HG03469 (cell line): ENCODE measurements at regions not wholly inside any gene's neighbourhood (a gene's known extent, or its start where the extent isn't known, plus 50 kb on each side); places are given as distances from the start of the nearest gene placed in this dataset.
A peak's percentile ranks its signal among the peaks of the same experiment; 100 is the strongest.
"Not testable (repeated sequence)": the region's sequence is repeated elsewhere in the genome, so short reads cannot be mapped to it uniquely, and the experiment has no call there.

Source experiments
- ATAC-seq: cut with Tn5 transposase; IDR thresholded peaks from one replicate; pipeline ENCODE4 v1.9.1; 2021; ENCODE audit warnings: mild to moderate bottlenecking, moderate library complexity, moderate number of reproducible peaks; ENCODE audit not compliant: unreplicated experiment

GRCh38 chr11:29261831-29262230, 755.0 kb downstream of the KCNA4 start:
- ATAC-seq: no peak

DNA sequence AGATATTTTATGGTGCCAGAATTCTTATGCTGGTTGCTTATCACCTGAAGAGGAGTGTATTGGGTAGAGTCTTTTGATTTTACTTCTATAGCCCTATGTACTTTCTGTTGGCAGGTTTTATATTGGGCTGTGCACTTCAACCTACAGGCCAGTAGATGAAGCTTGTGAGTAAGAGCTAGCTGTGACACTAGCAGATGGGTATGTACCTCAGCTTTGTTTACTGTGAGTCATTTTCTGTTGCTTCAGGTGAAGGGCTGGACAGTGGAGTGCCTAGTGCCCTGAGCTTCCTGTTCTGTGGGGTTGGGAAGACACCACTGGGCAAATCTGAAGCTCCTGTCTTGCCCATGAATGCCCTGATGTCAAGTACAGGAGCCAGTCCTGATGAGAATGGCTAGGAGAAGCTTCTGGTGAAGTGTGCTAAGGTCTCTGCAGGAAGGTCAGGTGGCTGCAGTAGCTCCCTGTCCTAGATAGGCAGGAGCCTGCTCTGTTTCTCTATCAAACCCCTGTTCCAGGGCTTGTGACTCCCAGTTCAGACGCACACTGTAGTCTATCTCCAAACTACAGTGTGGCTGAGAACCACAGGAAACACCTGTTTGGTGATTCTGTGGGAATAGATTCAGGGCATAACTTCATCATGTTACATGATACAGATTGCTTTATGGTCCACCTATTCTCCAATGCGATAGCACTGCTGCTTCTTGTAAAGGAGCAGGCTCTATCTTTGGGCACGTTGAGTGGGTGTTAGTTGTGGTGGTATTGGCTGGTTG, 755.7 kb downstream of the KCNA4 start:
- no peak for ATAC-seq

GRCh38 chr11:29258411-29258810, 758.4 kb downstream of the KCNA4 start:
- ATAC-seq: no peak

DNA sequence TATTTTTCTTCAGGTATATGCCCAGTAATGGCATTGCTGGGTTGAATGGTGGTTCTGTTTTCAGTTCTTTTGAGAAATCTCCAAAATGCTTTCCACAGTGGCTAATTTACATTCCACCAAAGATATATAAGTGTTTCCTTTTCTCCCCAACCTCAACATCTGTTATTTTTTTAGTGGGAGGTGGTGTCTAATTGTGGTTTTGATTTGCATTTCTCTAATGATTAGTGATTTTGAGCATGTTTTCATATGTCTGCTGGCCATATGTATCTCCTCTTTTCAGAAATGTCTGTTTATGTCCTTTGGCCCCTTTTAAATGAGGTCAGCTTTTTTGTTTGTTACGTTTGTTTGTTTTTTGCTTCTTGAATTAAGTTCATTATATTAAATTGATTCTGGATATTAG, 760.2 kb downstream of the KCNA4 start:
- ATAC-seq: no peak

DNA sequence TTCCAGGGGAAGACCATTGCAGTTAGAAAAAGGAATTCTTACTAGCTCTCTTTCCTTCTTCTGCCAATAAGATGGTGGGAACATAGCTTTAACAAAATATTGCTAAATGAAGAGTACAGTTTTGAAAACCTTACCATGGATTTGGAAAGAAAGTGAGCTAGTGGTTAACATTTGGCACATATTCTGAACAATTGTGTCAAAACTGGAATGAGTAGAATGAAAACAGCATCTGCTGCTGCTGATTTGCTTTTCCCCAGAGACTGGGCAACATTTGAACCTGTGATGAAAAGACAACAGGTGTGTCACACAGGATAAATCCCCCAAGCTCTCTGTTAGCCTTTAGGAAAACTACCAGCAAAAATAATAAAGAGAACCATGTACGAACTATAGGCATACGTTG, 761.4 kb downstream of the KCNA4 start:
- no peak for ATAC-seq

GRCh38 chr11:29251738-29252137, 765.1 kb downstream of the KCNA4 start:
- peak; percentile 83 for ATAC-seq

- ATAC-seq: no peak
These were observed 767.1 kb downstream of the KCNA4 start for GRCh38 chr11:29249713-29250112.

GRCh38 chr11:29244355-29244754, 772.5 kb downstream of the KCNA4 start:
- no peak for ATAC-seq

GRCh38 chr11:29243616-29244015, 773.2 kb downstream of the KCNA4 start:
- no peak for ATAC-seq

DNA sequence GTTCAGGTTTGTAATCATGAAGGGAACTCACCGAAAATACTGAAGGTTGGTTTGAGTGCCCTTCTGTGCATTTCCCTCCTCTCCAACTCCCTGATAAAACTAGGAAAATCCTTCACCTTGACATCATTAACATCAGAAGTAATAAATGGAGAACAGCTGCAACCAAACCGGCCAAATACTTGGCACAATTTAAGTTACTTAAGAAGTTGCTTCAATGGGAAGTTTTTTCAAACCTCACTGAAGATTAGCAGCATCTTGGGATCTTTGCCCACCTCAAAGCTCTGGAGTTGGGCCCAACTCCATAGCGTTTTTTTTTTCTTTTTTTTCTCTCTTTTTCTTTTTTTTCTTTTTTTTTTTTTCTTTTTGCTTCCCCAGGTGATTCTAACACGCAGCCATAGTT, 784.8 kb downstream of the KCNA4 start:
- ATAC-seq: no peak

DNA sequence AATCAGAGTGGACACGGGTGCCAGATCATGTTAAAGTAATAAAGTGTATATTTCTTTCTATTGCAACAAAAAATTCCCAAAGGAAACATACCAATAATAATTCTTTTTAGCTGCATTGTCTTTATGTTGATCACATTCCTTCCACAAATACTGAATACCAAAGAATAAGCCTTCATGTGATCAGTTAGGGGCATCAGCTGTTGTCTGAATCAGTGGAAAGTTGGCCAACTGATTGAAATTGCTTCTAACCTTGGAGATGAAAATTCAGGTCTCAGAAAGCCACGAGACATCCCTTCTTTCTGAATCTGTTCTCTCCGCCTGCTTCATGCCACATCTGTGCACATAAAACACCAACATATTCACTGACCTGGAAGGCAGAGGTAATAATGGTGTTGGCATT, 785.2 kb downstream of the KCNA4 start:
- ATAC-seq: no peak

GRCh38 chr11:29227811-29228210, 789.0 kb downstream of the KCNA4 start:
- no peak for ATAC-seq

GRCh38 chr11:29224739-29225384, 792.0 kb downstream of the KCNA4 start:
- no peak for ATAC-seq

DNA sequence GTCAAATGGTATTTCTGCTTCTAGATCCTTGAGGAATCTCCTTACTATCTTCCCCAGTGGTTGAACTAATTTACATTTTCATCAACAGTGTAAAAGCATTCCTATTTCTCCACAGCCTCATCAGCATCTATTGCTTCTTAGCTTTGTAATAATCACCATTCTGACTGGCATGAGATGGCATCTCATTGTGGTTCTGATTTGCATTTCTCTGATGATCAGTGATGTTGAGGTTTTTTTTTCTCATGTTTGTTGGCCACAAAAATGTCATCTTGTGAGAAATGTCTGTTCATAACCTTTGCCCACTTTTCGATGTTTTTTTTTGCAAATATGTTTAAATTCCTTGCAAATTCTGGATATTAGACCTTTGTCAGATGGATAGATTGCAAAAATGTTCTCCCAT, 797.3 kb downstream of the KCNA4 start:
- ATAC-seq: not testable (repeated sequence)

- ATAC-seq: no peak
These were observed 798.9 kb downstream of the KCNA4 start for GRCh38 chr11:29217901-29218300.

- ATAC-seq: no peak
These were observed 802.0 kb downstream of the KCNA4 start for GRCh38 chr11:29214833-29215232.

GRCh38 chr11:29211202-29211601, 805.6 kb downstream of the KCNA4 start:
- no peak for ATAC-seq

GRCh38 chr11:29210426-29210825, 806.4 kb downstream of the KCNA4 start:
- ATAC-seq: no peak

GRCh38 chr11:29208117-29208516, 808.7 kb downstream of the KCNA4 start:
- no peak for ATAC-seq

DNA sequence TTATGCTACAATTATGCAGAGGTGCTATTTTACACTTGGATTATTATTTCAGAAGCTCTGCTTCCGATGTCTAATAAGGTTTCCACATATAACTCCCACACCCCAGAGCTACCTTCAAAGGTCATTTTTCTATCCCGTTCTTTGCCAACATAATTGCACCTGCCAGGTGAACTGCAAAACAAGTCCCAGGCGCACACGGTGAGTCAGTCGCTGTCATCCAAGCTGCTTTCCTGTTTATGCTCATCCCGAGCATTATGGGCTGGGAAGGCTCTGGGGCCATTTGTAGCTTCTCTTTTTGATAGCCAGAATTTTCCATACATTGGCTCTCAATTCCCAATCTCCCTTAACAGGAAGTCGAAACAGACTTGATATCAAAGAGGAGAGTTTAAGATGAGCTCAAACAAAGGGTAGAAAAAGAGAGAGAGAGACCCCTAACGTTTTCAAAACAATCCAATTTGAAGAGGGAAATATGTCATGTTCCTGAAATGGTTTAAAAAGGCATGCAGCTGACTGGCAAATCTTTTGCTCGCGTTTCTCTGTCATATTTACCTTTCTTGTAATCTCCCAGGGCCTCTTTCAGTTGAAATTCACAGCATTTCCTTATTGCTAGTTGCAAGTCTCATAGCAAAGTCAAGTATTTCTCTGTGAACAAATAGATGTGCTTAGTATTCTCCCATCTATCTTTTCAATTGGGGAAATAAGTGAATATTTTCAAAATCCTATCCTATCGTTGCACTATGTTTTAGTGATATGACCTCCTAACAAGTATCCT, 815.9 kb downstream of the KCNA4 start:
- no peak for ATAC-seq

GRCh38 chr11:29190313-29190712, 826.5 kb downstream of the KCNA4 start:
- no peak for ATAC-seq

- ATAC-seq: no peak
These were observed 829.6 kb downstream of the KCNA4 start for GRCh38 chr11:29187215-29187614.
